ENCODE measurements at regions not wholly inside any gene's neighbourhood (a gene's known extent, or its start where the extent isn't known, plus 50 kb on each side); places are given as distances from the start of the nearest gene placed in this dataset.

GRCh38 chr5:7329141-7329540, 66.8 kb upstream of the ADCY2 start:
- TF ChIP-seq, protein P1, sequence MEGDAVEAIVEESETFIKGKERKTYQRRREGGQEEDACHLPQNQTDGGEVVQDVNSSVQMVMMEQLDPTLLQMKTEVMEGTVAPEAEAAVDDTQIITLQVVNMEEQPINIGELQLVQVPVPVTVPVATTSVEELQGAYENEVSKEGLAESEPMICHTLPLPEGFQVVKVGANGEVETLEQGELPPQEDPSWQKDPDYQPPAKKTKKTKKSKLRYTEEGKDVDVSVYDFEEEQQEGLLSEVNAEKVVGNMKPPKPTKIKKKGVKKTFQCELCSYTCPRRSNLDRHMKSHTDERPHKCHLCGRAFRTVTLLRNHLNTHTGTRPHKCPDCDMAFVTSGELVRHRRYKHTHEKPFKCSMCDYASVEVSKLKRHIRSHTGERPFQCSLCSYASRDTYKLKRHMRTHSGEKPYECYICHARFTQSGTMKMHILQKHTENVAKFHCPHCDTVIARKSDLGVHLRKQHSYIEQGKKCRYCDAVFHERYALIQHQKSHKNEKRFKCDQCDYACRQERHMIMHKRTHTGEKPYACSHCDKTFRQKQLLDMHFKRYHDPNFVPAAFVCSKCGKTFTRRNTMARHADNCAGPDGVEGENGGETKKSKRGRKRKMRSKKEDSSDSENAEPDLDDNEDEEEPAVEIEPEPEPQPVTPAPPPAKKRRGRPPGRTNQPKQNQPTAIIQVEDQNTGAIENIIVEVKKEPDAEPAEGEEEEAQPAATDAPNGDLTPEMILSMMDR (IDR thresholded peaks at IDR 0.05), result no peak
- no peak for TF ChIP-seq POLR2A (IDR thresholded peaks at IDR 0.05)
